ENCODE measurements at regions not wholly inside any gene's neighbourhood (a gene's known extent, or its start where the extent isn't known, plus 50 kb on each side); places are given as distances from the start of the nearest gene placed in this dataset.

DNA sequence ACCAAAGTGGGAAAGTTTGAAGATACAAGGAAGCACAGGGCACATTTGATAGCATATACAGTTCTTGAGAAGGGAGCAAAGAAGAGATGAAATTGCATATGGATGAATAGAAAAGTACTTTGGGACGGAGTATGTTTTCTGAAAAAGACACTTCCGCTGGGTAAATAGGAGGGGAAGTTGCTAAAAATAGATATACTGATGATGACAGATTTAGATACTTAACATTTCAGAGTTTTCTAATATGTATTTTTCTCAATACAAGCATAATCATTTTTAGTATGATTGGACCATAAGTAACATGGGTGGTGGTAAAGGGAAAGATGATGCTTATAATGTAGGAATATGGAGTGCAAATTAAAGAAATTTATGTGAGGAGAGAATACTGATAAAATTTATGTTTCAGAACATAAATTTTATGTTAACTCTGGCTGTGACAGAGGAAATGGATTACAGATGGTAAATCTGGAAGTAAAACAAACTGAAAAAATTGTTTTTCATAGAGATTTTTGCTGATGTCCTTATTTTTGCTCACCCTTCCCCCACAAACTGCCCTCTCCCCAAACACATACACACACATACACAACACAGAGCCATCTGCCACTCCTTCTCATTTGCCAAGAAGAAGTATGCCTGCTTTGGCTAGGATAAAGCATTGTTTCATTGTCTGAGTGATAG lies 583.9 kb upstream of the MIR17HG start:
- TF ChIP-seq, protein P1, sequence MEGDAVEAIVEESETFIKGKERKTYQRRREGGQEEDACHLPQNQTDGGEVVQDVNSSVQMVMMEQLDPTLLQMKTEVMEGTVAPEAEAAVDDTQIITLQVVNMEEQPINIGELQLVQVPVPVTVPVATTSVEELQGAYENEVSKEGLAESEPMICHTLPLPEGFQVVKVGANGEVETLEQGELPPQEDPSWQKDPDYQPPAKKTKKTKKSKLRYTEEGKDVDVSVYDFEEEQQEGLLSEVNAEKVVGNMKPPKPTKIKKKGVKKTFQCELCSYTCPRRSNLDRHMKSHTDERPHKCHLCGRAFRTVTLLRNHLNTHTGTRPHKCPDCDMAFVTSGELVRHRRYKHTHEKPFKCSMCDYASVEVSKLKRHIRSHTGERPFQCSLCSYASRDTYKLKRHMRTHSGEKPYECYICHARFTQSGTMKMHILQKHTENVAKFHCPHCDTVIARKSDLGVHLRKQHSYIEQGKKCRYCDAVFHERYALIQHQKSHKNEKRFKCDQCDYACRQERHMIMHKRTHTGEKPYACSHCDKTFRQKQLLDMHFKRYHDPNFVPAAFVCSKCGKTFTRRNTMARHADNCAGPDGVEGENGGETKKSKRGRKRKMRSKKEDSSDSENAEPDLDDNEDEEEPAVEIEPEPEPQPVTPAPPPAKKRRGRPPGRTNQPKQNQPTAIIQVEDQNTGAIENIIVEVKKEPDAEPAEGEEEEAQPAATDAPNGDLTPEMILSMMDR (IDR thresholded peaks at IDR 0.05) = no peak
- TF ChIP-seq POLR2A (IDR thresholded peaks at IDR 0.05) = no peak
- Histone ChIP-seq H3K27me3 (no peaks in the 10 kb centered on the region), H3K4me1 (no peaks in the 10 kb centered on the region), H3K36me3 (no peaks in the 10 kb centered on the region), H3K4me3 (no peak overlapping the region), H3K27ac (no peak overlapping the region), H3K9me3 (no peaks in the 10 kb centered on the region)
- intact Hi-C loops (cut with DNase I) = no loop called here
- no peak for DNase-seq
- 31% methylated on average over 2 of the region's 2 CpGs for WGBS (ENCODE audit: insufficient coverage, low coverage, low lambda C conversion rate, missing lambda C conversion rate)
- no peak for ATAC-seq

- DNase-seq (no peak), ATAC-seq (no peak)
- Histone ChIP-seq H3K4me3 (no peak overlapping the region), H3K27me3 (no peaks in the 10 kb centered on the region), H3K27ac (no peak overlapping the region), H3K9me3 (no peaks in the 10 kb centered on the region), H3K36me3 (no peaks in the 10 kb centered on the region), H3K4me1 (no peaks in the 10 kb centered on the region)
- intact Hi-C loops (cut with DNase I) = no loop called here
- WGBS (ENCODE audit: insufficient coverage, low coverage, low lambda C conversion rate, missing lambda C conversion rate) = 32% methylated on average over 1 of the region's 1 CpG
- TF ChIP-seq, protein P1 (IDR thresholded peaks at IDR 0.05) = no peak
- no peak for TF ChIP-seq POLR2A (IDR thresholded peaks at IDR 0.05)
Observed at GRCh38 chr13:90766386-90766902, 581.0 kb upstream of the MIR17HG start.

- H3K4me1 ChIP-seq = no peaks in the 10 kb centered on the region
- H3K36me3 ChIP-seq = no peaks in the 10 kb centered on the region
- no peaks in the 10 kb centered on the region for H3K9me3 ChIP-seq
- H3K27ac ChIP-seq = no peak overlapping the region
- 35% methylated on average over 3 of the region's 3 CpGs for WGBS (ENCODE audit: insufficient coverage, low coverage, low lambda C conversion rate, missing lambda C conversion rate)
- H3K27me3 ChIP-seq = no peaks in the 10 kb centered on the region
- no peak overlapping the region for H3K4me3 ChIP-seq
- DNase-seq (no peak), ATAC-seq (no peak)
- intact Hi-C loops (cut with DNase I) = no loop called here
- no peak for TF ChIP-seq POLR2A (IDR thresholded peaks at IDR 0.05)
- TF ChIP-seq, protein P1 (IDR thresholded peaks at IDR 0.05) = no peak
Observed at GRCh38 chr13:90768116-90768515, 579.4 kb upstream of the MIR17HG start.

DNA sequence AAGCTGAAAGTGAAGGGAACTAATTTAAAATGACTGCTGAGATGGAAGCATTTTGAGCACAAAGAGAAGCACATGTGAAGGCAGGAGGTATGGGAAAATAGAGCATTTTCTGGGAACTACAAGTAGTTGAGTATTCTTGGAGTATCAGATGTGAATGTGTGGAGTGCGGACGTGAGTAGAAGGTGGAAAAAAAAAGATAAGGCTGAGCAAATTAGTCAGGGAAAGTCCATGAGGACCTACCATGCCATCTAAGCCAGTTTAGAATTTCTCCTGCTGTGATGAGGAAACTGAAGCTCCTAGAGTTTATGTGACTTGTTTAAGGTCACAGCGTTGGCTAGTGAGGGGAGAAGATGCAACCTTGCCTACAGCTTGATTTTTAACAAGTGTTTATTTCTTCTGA lies 578.1 kb upstream of the MIR17HG start:
- no peak for DNase-seq
- Histone ChIP-seq H3K9me3 (no peaks in the 10 kb centered on the region), H3K36me3 (no peaks in the 10 kb centered on the region), H3K27ac (no peak overlapping the region), H3K27me3 (no peaks in the 10 kb centered on the region), H3K4me1 (no peaks in the 10 kb centered on the region), H3K4me3 (no peak overlapping the region)
- WGBS (ENCODE audit: insufficient coverage, low coverage, low lambda C conversion rate, missing lambda C conversion rate) = 29% methylated on average over 3 of the region's 3 CpGs
- TF ChIP-seq, protein P1 (IDR thresholded peaks at IDR 0.05) = no peak
- TF ChIP-seq POLR2A (IDR thresholded peaks at IDR 0.05) = no peak
- intact Hi-C loops (cut with DNase I) = no loop called here
- ATAC-seq = no peak
